BJ (cell line): ENCODE measurements at regions not wholly inside any gene's neighbourhood (a gene's known extent, or its start where the extent isn't known, plus 50 kb on each side); places are given as distances from the start of the nearest gene placed in this dataset.

Experiments
- CTCF ChIA-PET: fragments of 350-600 bp; formaldehyde crosslinking; extraction: SDS; loops from one replicate; lab custom pipeline; 2021; ENCODE audit warnings: antibody characterized with exemption, inconsistent platforms; lab: Yijun Ruan, JAX
- POLR2A ChIA-PET: fragments of 300-600 bp; sonication (Branson Sonifier 250); formaldehyde crosslinking; extraction: SDS; loops from one replicate; lab custom pipeline; 2021; ENCODE audit warnings: antibody characterized with exemption; lab: Charles Lee
- DNase-seq: peaks from one replicate; pipeline ENCODE4 v3.0.0-alpha.2; 2011; ENCODE audit warnings: low read depth
- H3K27me3 ChIP-seq: 2 replicates; pipeline ENCODE4 v1.6.0; 2011; ENCODE audit warnings: low read length; ENCODE audit not compliant: control insufficient read depth, insufficient read depth
- H3K36me3 ChIP-seq: 2 replicates; pipeline ENCODE4 v1.5.1; 2011; ENCODE audit warnings: low read length; ENCODE audit not compliant: control insufficient read depth, insufficient read depth
- H3K4me3 ChIP-seq: 2 replicates; pipeline ENCODE4 v1.5.1; 2011; ENCODE audit warnings: low read depth, mild to moderate bottlenecking, control low read depth, low read length
- CTCF ChIP-seq: IDR thresholded peaks from 2 replicates; pipeline ENCODE4 v1.5.1; 2011; ENCODE audit warnings: low read depth, mild to moderate bottlenecking, control low read depth, inconsistent platforms, low read length, moderate library complexity; ENCODE audit not compliant: insufficient read depth

- CTCF ChIA-PET, result interaction anchor here (0.8 to 1.6 kb wide), 9 partner anchors 13 to 286 kb away, joined by 3 to 15 read pairs (median 5); no protein-coding TSS in a partner anchor
- H3K36me3 ChIP-seq, result no peaks in the 10 kb centered on the region
- H3K4me3 ChIP-seq, result no peak overlapping the region
- H3K27me3 ChIP-seq, result 0 out of 2 replicates have a peak, but pooled peaks cover 3% of the 10 kb centered on the region
- TF ChIP-seq CTCF, result no peak
- POLR2A ChIA-PET, result no interaction called here
- no peak for DNase-seq
Observed at GRCh38 chr18:59054496-59055287, 85.0 kb upstream of the SEC11C start.

GRCh38 chr18:59055345-59056032 is 84.2 kb upstream of the SEC11C start:
- POLR2A ChIA-PET, result no interaction called here
- H3K4me3 ChIP-seq, result no peak overlapping the region
- H3K36me3 ChIP-seq, result no peaks in the 10 kb centered on the region
- H3K27me3 ChIP-seq, result no peaks in the 10 kb centered on the region
- TF ChIP-seq CTCF, result peak; percentile 24; the same call in 1 of the 2 replicates
- no peak for DNase-seq
- CTCF ChIA-PET, result interaction anchor here (0.8 to 1.6 kb wide), 9 partner anchors 14 to 287 kb away, joined by 3 to 15 read pairs (median 5); no protein-coding TSS in a partner anchor

GRCh38 chr18:59056706-59057492 is 82.8 kb upstream of the SEC11C start:
- Histone ChIP-seq H3K27me3 (peaks cover 2% of the 10 kb centered on the region), H3K36me3 (no peaks in the 10 kb centered on the region), H3K4me3 (no peak overlapping the region)
- peak; percentile 82 for TF ChIP-seq CTCF
- POLR2A ChIA-PET, result interaction anchor here (0.6 kb wide), 1 partner anchor 194 kb away, joined by 4 read pairs; no protein-coding TSS in a partner anchor
- DNase-seq, result no peak
- CTCF ChIA-PET, result interaction anchor here (0.6 to 17.6 kb wide), 17 partner anchors 13 to 282 kb away, joined by 3 to 703 read pairs (median 4); no protein-coding TSS in a partner anchor

GRCh38 chr18:59057493-59057795 is 82.2 kb upstream of the SEC11C start:
- ChIA-PET POLR2A (interaction anchor here (0.6 kb wide), 1 partner anchor 195 kb away, joined by 4 read pairs; no protein-coding TSS in a partner anchor), CTCF (interaction anchor here (0.7 to 17.6 kb wide), 12 partner anchors 11 to 282 kb away, joined by 3 to 703 read pairs (median 4); no protein-coding TSS in a partner anchor)
- no peak for DNase-seq

More at GRCh38 chr18:59057493-59057795, 82.2 kb upstream of the SEC11C start:
- peaks cover 2% of the 10 kb centered on the region for H3K27me3 ChIP-seq
- no peaks in the 10 kb centered on the region for H3K36me3 ChIP-seq
- TF ChIP-seq CTCF, result no peak
- H3K4me3 ChIP-seq, result no peak overlapping the region
